Keratinocyte (primary cell): ENCODE measurements at regions not wholly inside any gene's neighbourhood (a gene's known extent, or its start where the extent isn't known, plus 50 kb on each side); places are given as distances from the start of the nearest gene placed in this dataset.

Source experiments
- DNase-seq: peaks from one replicate; pipeline ENCODE4 v3.0.0-alpha.2; 2011; ENCODE audit warnings: low read depth, missing footprints, low spot score
- FAIRE-seq: peaks from 2 replicates; lab custom pipeline; 2011; peaks lifted over from hg19 to GRCh38; lab: Jason Lieb, UNC
- H2AFZ ChIP-seq: 2 replicates; pipeline ENCODE4 v1.6.0; 2012; ENCODE audit warnings: low read length, control low read depth, inconsistent platforms; ENCODE audit not compliant: control insufficient read depth
- H3K27ac ChIP-seq: 2 replicates; pipeline ENCODE4 v1.5.1; 2011; ENCODE audit warnings: low read length; ENCODE audit not compliant: control insufficient read depth, insufficient read depth
- H3K27me3 ChIP-seq: 3 replicates; pipeline ENCODE4 v1.6.0; 2011; ENCODE audit warnings: low read length; ENCODE audit not compliant: control insufficient read depth, insufficient read depth; ENCODE audit errors: extremely low read depth
- H3K36me3 ChIP-seq, 2 experiments: 2 replicates in 1 of 2; 3 replicates in 1 of 2; pipeline ENCODE4 v1.5.1; 2011; ENCODE audit warnings: low read length in 2 of 2, mild to moderate bottlenecking in 1 of 2; ENCODE audit not compliant: control insufficient read depth in 2 of 2, insufficient read depth in 2 of 2; ENCODE audit errors: extremely low read depth in 1 of 2
- H3K4me1 ChIP-seq: 3 replicates; pipeline ENCODE4 v1.5.1; 2011; ENCODE audit warnings: low read length; ENCODE audit not compliant: control insufficient read depth, insufficient read depth; ENCODE audit errors: extremely low read depth
- H3K4me2 ChIP-seq: 3 replicates; pipeline ENCODE4 v1.6.0; 2011; ENCODE audit warnings: low read depth, low read length; ENCODE audit not compliant: control insufficient read depth, insufficient read depth; ENCODE audit errors: extremely low read depth
- H3K4me3 ChIP-seq, 3 experiments: fragments of 200-600 bp in 1 of 3; sonication (generic) in 1 of 3; 2 replicates in 2 of 3; 3 replicates in 1 of 3; pipeline ENCODE4 v1.5.1; 2011 to 2016; ENCODE audit warnings: low read length in 3 of 3, mild to moderate bottlenecking in 3 of 3, control low read depth in 2 of 3, inconsistent platforms in 1 of 3, low read depth in 1 of 3, mixed read lengths in 1 of 3, mixed run types in 1 of 3, moderate library complexity in 1 of 3; ENCODE audit not compliant: control insufficient read depth in 2 of 3, insufficient read depth in 2 of 3; ENCODE audit errors: extremely low read depth in 1 of 3
- H3K79me2 ChIP-seq: 2 replicates; pipeline ENCODE4 v1.6.0; 2012; ENCODE audit warnings: low read length; ENCODE audit not compliant: control insufficient read depth, insufficient read depth
- H3K9ac ChIP-seq: 3 replicates; pipeline ENCODE4 v1.6.0; 2011; ENCODE audit warnings: low read length; ENCODE audit not compliant: control insufficient read depth, insufficient read depth; ENCODE audit errors: extremely low read depth
- H3K9me1 ChIP-seq: 3 replicates; pipeline ENCODE4 v1.6.0; 2011; ENCODE audit warnings: low read length; ENCODE audit not compliant: control insufficient read depth, insufficient read depth; ENCODE audit errors: extremely low read depth
- H3K9me3 ChIP-seq: 2 replicates; pipeline ENCODE4 v1.5.1; 2012; ENCODE audit warnings: low read depth, low read length; ENCODE audit not compliant: control insufficient read depth
- H4K20me1 ChIP-seq: 3 replicates; pipeline ENCODE4 v1.6.0; 2011; ENCODE audit warnings: low read length; ENCODE audit not compliant: control insufficient read depth, insufficient read depth; ENCODE audit errors: extremely low read depth
- CTCF ChIP-seq, 3 experiments: IDR thresholded peaks in 1 of 3; conservative IDR thresholded peaks in 1 of 3; optimal IDR thresholded peaks in 1 of 3; 2 replicates in 2 of 3; 3 replicates in 1 of 3; pipeline versions ENCODE3 to v1.5.1; 2011; ENCODE audit warnings: low read length in 3 of 3, mild to moderate bottlenecking in 3 of 3, moderate library complexity in 2 of 3, control low read depth in 1 of 3, inconsistent platforms in 1 of 3; ENCODE audit not compliant: insufficient read depth in 2 of 3; ENCODE audit errors: extremely low read depth in 1 of 3
- EZH2 ChIP-seq: IDR thresholded peaks from one replicate; pipeline ENCODE4 v1.6.1; 2012; ENCODE audit warnings: inconsistent platforms, mild to moderate bottlenecking, low read length, moderate library complexity
- dilution Hi-C: fragments of 300-500 bp; cut with MboI; formaldehyde crosslinking; loops from one replicate; pipeline ENCODE4 v1.7.0; 2020; ENCODE audit warnings: low sequenced_read_pairs; ENCODE audit not compliant: extremely low pct_ligation_motif_present

- Histone ChIP-seq H3K27ac (no peak overlapping the region), H3K4me3 (no peak overlapping the region), H3K27me3 (no peaks in the 10 kb centered on the region), H3K9me1 (no peaks in the 10 kb centered on the region), H2AFZ (no peak overlapping the region), H3K4me1 (no peaks in the 10 kb centered on the region), H3K9me3 (no peaks in the 10 kb centered on the region), H3K36me3 (no peaks in the 10 kb centered on the region), H3K4me2 (no peak overlapping the region), H3K9ac (no peak overlapping the region), H4K20me1 (no peaks in the 10 kb centered on the region), H3K79me2 (no peaks in the 10 kb centered on the region)
- TF ChIP-seq EZH2 (no peak), CTCF (optimal IDR thresholded peaks at IDR 0.05 in 1 of 3, IDR thresholded peaks at IDR 0.05 in 1 of 3, conservative IDR thresholded peaks at IDR 0.05 in 1 of 3; ENCODE audit: extremely low read depth in 1 of 3, insufficient read depth in 2 of 3, low read length in 3 of 3) (no peak)
- dilution Hi-C loops: no loop called here
- no peak for FAIRE-seq
- no peak for DNase-seq
These were observed 131.3 kb upstream of the NPVF start for GRCh38 chr7:25359471-25360059.

GRCh38 chr7:25360451-25360850, 132.2 kb upstream of the NPVF start:
- no peak overlapping the region for H3K4me3 ChIP-seq
- no peak for DNase-seq
- H3K4me1 ChIP-seq: no peaks in the 10 kb centered on the region
- H3K27me3 ChIP-seq: no peaks in the 10 kb centered on the region
- no peak overlapping the region for H3K9ac ChIP-seq
- no peak overlapping the region for H2AFZ ChIP-seq
- no peak overlapping the region for H3K27ac ChIP-seq
- H3K79me2 ChIP-seq: no peaks in the 10 kb centered on the region
- no peak for FAIRE-seq
- no peaks in the 10 kb centered on the region for H3K36me3 ChIP-seq
- TF ChIP-seq EZH2: no peak
- no peak for TF ChIP-seq CTCF (optimal IDR thresholded peaks at IDR 0.05 in 1 of 3, IDR thresholded peaks at IDR 0.05 in 1 of 3, conservative IDR thresholded peaks at IDR 0.05 in 1 of 3; ENCODE audit: extremely low read depth in 1 of 3, insufficient read depth in 2 of 3, low read length in 3 of 3)
- no peaks in the 10 kb centered on the region for H3K9me1 ChIP-seq
- no peak overlapping the region for H3K4me2 ChIP-seq
- no peaks in the 10 kb centered on the region for H4K20me1 ChIP-seq
- no peaks in the 10 kb centered on the region for H3K9me3 ChIP-seq
- dilution Hi-C loops: no loop called here
